MCF 10A (cell line): ENCODE measurements at regions not wholly inside any gene's neighbourhood (a gene's known extent, or its start where the extent isn't known, plus 50 kb on each side); places are given as distances from the start of the nearest gene placed in this dataset.

ENCODE experiments used
- BruUV-seq: library from RNA; stranded (reverse); fragments of 400-500 nt; replicated peaks from 2 replicates; lab custom pipeline; 2021; lab: Mats Ljungman, UMichigan
- CTCF ChIA-PET: fragments of 300-600 bp; sonication (Branson Sonifier 250); formaldehyde crosslinking; extraction: SDS; loops from one replicate; lab custom pipeline; 2021; ENCODE audit warnings: antibody characterized with exemption, inconsistent platforms; lab: Yijun Ruan, JAX
- POLR2A ChIA-PET: fragments of 300-600, 350-650 bp; sonication (Branson Sonifier 250); formaldehyde crosslinking; extraction: SDS; loops from one replicate; lab custom pipeline; 2020; ENCODE audit warnings: antibody characterized with exemption, inconsistent platforms; lab: Yijun Ruan, JAX
- DNase-seq: peaks from one replicate; pipeline ENCODE4 v3.0.0-alpha.2; 2018; ENCODE audit not compliant: unreplicated experiment
- H3K27ac Mint-ChIP-seq: one replicate; pipeline ENCODE4 v1.8.0; 2022; ENCODE audit warnings: mild to moderate bottlenecking, low read depth, mixed read lengths; ENCODE audit not compliant: unreplicated experiment
- H3K27me3 Mint-ChIP-seq: one replicate; pipeline ENCODE4 v1.8.0; 2022; ENCODE audit warnings: mixed read lengths; ENCODE audit not compliant: insufficient read depth, unreplicated experiment
- H3K36me3 Mint-ChIP-seq: one replicate; pipeline ENCODE4 v1.8.0; 2022; ENCODE audit warnings: mild to moderate bottlenecking, moderate library complexity, mixed read lengths; ENCODE audit not compliant: insufficient read depth, unreplicated experiment
- H3K4me1 Mint-ChIP-seq: one replicate; pipeline ENCODE4 v1.8.0; 2022; ENCODE audit warnings: mixed read lengths; ENCODE audit not compliant: insufficient read depth, unreplicated experiment
- H3K4me3 Mint-ChIP-seq: one replicate; pipeline ENCODE4 v1.8.0; 2022; ENCODE audit warnings: mild to moderate bottlenecking, moderate library complexity, mixed read lengths; ENCODE audit not compliant: unreplicated experiment
- H3K9me3 Mint-ChIP-seq: one replicate; pipeline ENCODE4 v1.8.0; 2022; ENCODE audit warnings: mixed read lengths; ENCODE audit not compliant: unreplicated experiment
- CTCF ChIP-seq: fragments of 200-600 bp; IDR thresholded peaks from one replicate; pipeline ENCODE4 v1.8.0; 2022; ENCODE audit warnings: antibody characterized with exemption, mild to moderate bottlenecking; ENCODE audit not compliant: unreplicated experiment
- intact Hi-C: fragments of 100-400 bp; cut with micrococcal nuclease; formaldehyde crosslinking; loops from 2 replicates; pipeline ENCODE4 v1.14.1; 2022

DNA sequence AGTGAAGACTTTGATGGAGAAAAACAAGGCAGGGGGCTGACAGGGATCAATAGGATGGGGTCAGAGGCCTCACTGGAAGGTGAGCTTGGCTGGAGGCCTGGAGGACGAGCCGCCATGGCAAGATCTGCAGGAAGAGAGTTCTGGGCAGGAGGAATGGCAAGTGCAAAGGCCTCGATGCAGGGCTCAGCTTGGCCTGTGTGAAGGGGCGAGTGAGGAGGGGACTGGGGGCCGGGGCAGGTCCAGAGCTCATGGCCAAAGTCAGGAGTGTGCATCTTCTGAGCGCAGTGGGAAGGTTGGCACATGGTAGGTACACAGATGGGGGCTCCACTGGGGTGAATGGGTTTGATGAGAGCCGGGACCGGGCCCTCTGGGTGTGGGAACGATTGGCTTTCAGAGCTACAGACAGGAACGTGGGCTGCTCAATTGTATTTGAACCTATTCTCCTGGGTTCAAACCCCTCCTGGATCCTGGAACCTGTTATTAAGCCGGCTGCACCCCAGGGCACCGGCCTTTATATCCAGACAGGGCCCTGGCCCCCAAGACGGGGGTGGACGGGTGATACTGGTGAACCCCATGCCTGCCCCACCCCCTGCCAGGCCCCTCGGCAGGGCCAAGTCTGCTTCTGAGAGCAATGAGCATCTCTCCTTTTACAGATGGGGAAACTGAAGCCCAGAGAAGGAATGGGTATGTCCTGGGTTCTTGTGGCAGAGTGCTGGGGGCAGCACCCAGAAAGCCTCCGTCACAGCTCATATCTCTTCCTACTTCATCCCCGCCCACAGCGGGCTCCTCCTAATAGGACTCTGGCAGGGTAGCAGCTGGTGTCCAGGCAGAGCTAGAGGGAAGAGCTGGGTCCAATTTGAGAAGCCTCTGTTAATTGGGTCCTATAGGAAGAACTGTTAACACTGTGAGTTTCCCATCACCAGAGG lies 106.1 kb downstream of the CEBPB start:
- POLR2A ChIA-PET: interaction anchor here (0.5 to 0.8 kb wide), 2 partner anchors 12 to 126 kb away, joined by 3 read pairs; no protein-coding TSS in a partner anchor
- BruUV-seq: no TSS peak
- H3K36me3 Mint-ChIP-seq: no peaks in the 10 kb centered on the region
- no peak overlapping the region for H3K4me3 Mint-ChIP-seq
- no peak overlapping the region for H3K27ac Mint-ChIP-seq
- DNase-seq: no peak
- H3K27me3 Mint-ChIP-seq: no peaks in the 10 kb centered on the region
- intact Hi-C loops: no loop called here
- TF ChIP-seq CTCF: no peak
- peaks cover 10% of the 10 kb centered on the region for H3K9me3 Mint-ChIP-seq
- H3K4me1 Mint-ChIP-seq: no peaks in the 10 kb centered on the region
- CTCF ChIA-PET: interaction anchor here (0.6 to 0.8 kb wide), 2 partner anchors 10 to 106 kb away, joined by 3 read pairs; partner anchors contain the start of gene CEBPB

GRCh38 chr20:50297498-50298376 lies 107.1 kb downstream of the CEBPB start:
- Mint-ChIP-seq H3K27ac (no peak overlapping the region), H3K27me3 (no peaks in the 10 kb centered on the region), H3K4me3 (no peak overlapping the region), H3K4me1 (no peaks in the 10 kb centered on the region), H3K9me3 (peaks cover 10% of the 10 kb centered on the region), H3K36me3 (no peaks in the 10 kb centered on the region)
- intact Hi-C loops: no loop called here
- no peak for TF ChIP-seq CTCF
- DNase-seq: no peak
- CTCF ChIA-PET: interaction anchor here (0.6 to 0.8 kb wide), 3 partner anchors 41 to 391 kb away, joined by 3 read pairs; partner anchors contain the start of gene CEBPB
- no TSS peak for BruUV-seq
- POLR2A ChIA-PET: interaction anchor here (0.7 to 0.8 kb wide), 2 partner anchors 42 to 125 kb away, joined by 3 to 5 read pairs; no protein-coding TSS in a partner anchor

DNA sequence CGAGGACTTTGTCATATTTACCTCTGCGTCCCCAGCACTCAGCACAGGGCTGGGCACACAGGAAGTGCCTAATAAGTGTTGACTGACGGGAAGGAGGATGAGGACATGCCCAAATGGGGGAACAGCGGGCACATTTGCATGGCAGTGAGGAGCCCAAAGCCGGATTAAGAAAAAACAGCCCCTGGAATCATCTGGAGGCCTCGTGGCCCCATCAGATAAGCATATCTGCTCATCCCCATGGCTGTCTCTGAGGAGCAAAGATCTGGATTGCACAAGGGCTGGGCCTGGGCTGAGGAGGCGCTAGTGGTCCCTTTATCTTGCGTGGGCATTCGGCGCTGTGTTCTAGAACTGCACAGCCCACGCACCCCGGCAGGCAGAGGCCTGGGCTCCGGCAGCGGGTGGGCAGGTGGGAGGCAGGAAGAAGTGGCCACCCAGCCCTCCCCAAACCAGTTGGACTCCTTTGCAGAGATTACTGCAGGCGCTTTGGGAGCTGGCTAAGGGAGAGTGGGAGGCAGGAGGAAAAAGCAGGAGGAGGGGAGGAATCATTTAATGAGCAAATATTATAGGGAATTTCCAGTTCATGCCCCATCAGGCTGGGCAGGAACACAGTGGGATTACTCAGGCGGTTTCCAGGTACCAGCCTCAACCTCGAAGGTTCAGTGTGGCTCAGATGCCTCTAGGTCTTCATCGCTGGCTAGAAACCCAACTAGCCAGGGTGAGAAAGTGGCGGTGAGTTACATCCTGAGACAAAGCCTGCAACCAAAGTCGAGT lies 108.1 kb downstream of the CEBPB start:
- intact Hi-C loops: no loop called here
- CTCF ChIA-PET: no interaction called here
- peaks cover 10% of the 10 kb centered on the region for H3K9me3 Mint-ChIP-seq
- DNase-seq: no peak
- POLR2A ChIA-PET: no interaction called here
- no peak overlapping the region for H3K27ac Mint-ChIP-seq
- H3K4me3 Mint-ChIP-seq: no peak overlapping the region
- BruUV-seq: no TSS peak
- no peaks in the 10 kb centered on the region for H3K36me3 Mint-ChIP-seq
- peaks cover 5% of the 10 kb centered on the region for H3K4me1 Mint-ChIP-seq
- no peaks in the 10 kb centered on the region for H3K27me3 Mint-ChIP-seq
- TF ChIP-seq CTCF: no peak
